ENCODE measurements at regions not wholly inside any gene's neighbourhood (a gene's known extent, or its start where the extent isn't known, plus 50 kb on each side); places are given as distances from the start of the nearest gene placed in this dataset.

- H3K36me3 ChIP-seq (ENCODE audit: low read depth, missing control alignments), result no peaks in the 10 kb centered on the region
- no peak for DNase-seq
- H3K4me3 ChIP-seq, result no peak overlapping the region
- intact Hi-C loops (cut with DNase I; ENCODE audit: low total_unique reads), result no loop called here
- TF ChIP-seq CTCF (IDR thresholded peaks at IDR 0.05) (no peak), POLR2A (IDR thresholded peaks at IDR 0.05) (no peak)
- H3K4me1 ChIP-seq, result no peaks in the 10 kb centered on the region
- no peaks in the 10 kb centered on the region for H3K27me3 ChIP-seq
- no peak overlapping the region for H3K27ac ChIP-seq
- no peaks in the 10 kb centered on the region for H3K9me3 ChIP-seq
Measured at GRCh38 chr4:124910327-124910726, 197.8 kb upstream of the ANKRD50 start.

GRCh38 chr4:124907881-124908280 lies 195.3 kb upstream of the ANKRD50 start:
- Histone ChIP-seq H3K9me3 (no peaks in the 10 kb centered on the region), H3K27me3 (no peaks in the 10 kb centered on the region), H3K4me3 (no peak overlapping the region), H3K4me1 (no peaks in the 10 kb centered on the region), H3K27ac (no peak overlapping the region), H3K36me3 (ENCODE audit: low read depth, missing control alignments) (no peaks in the 10 kb centered on the region)
- TF ChIP-seq POLR2A (IDR thresholded peaks at IDR 0.05), result no peak
- TF ChIP-seq CTCF (IDR thresholded peaks at IDR 0.05), result no peak
- no peak for DNase-seq
- WGBS, 2 donors, result 66 to 73% methylated on average over 3 of the region's 3 CpGs
- intact Hi-C loops (cut with DNase I; ENCODE audit: low total_unique reads), result no loop called here

GRCh38 chr4:124905441-124905840 lies 192.9 kb upstream of the ANKRD50 start:
- 72% methylated on average over 4 of the region's 4 CpGs for WGBS, 2 donors
- H3K4me1 ChIP-seq, result no peaks in the 10 kb centered on the region
- no peak overlapping the region for H3K4me3 ChIP-seq
- no peak for DNase-seq
- H3K27me3 ChIP-seq, result no peaks in the 10 kb centered on the region
- intact Hi-C loops (cut with DNase I; ENCODE audit: low total_unique reads), result no loop called here
- TF ChIP-seq POLR2A (IDR thresholded peaks at IDR 0.05), result no peak
- TF ChIP-seq CTCF (IDR thresholded peaks at IDR 0.05), result no peak
- H3K9me3 ChIP-seq, result no peaks in the 10 kb centered on the region
- H3K36me3 ChIP-seq (ENCODE audit: low read depth, missing control alignments), result no peaks in the 10 kb centered on the region
- H3K27ac ChIP-seq, result no peak overlapping the region

GRCh38 chr4:124904723-124905388 lies 192.3 kb upstream of the ANKRD50 start:
- no peaks in the 10 kb centered on the region for H3K9me3 ChIP-seq
- H3K36me3 ChIP-seq (ENCODE audit: low read depth, missing control alignments), result no peaks in the 10 kb centered on the region
- no peak for TF ChIP-seq CTCF (IDR thresholded peaks at IDR 0.05)
- TF ChIP-seq POLR2A (IDR thresholded peaks at IDR 0.05), result no peak
- no peaks in the 10 kb centered on the region for H3K4me1 ChIP-seq
- intact Hi-C loops (cut with DNase I; ENCODE audit: low total_unique reads), result no loop called here
- DNase-seq, result no peak
- no peaks in the 10 kb centered on the region for H3K27me3 ChIP-seq
- no peak overlapping the region for H3K27ac ChIP-seq
- no peak overlapping the region for H3K4me3 ChIP-seq

- no peak for DNase-seq
- Histone ChIP-seq H3K9me3 (no peaks in the 10 kb centered on the region), H3K4me1 (no peaks in the 10 kb centered on the region), H3K36me3 (ENCODE audit: low read depth, missing control alignments) (no peaks in the 10 kb centered on the region), H3K4me3 (no peak overlapping the region), H3K27me3 (no peaks in the 10 kb centered on the region), H3K27ac (no peak overlapping the region)
- TF ChIP-seq CTCF (IDR thresholded peaks at IDR 0.05), result no peak
- no peak for TF ChIP-seq POLR2A (IDR thresholded peaks at IDR 0.05)
- intact Hi-C loops (cut with DNase I; ENCODE audit: low total_unique reads), result no loop called here
- 30 to 38% methylated on average over 6 of the region's 6 CpGs for whole genome bisulfite sequencing, 2 donors
Measured at GRCh38 chr4:124903995-124904722, 191.6 kb upstream of the ANKRD50 start.

Measured in testis (tissue), 2 donors.